ENCODE measurements at regions not wholly inside any gene's neighbourhood (a gene's known extent, or its start where the extent isn't known, plus 50 kb on each side); places are given as distances from the start of the nearest gene placed in this dataset.
"Not testable (repeated sequence)": the region's sequence is repeated elsewhere in the genome, so short reads cannot be mapped to it uniquely, and the experiment has no call there.

GRCh38 chr11:96744697-96745096, 354.9 kb downstream of the JRKL start:
- ATAC-seq (no peak), DNase-seq (no peak)
- Histone ChIP-seq H3K27ac (no peak overlapping the region), H3K36me3 (no peaks in the 10 kb centered on the region), H3K4me3 (no peak overlapping the region), H3K4me1 (peaks cover 6% of the 10 kb centered on the region), H3K9me3 (no peaks in the 10 kb centered on the region), H3K27me3 (no peaks in the 10 kb centered on the region)
- no peak for TF ChIP-seq CTCF (IDR thresholded peaks at IDR 0.05)
- intact Hi-C loops (cut with DNase I), result no loop called here

- no peaks in the 10 kb centered on the region for H3K36me3 ChIP-seq
- no peak overlapping the region for H3K4me3 ChIP-seq
- no peaks in the 10 kb centered on the region for H3K27me3 ChIP-seq
- ATAC-seq (no peak), DNase-seq (no peak)
- no peaks in the 10 kb centered on the region for H3K9me3 ChIP-seq
- TF ChIP-seq CTCF (IDR thresholded peaks at IDR 0.05), result no peak
- intact Hi-C loops (cut with DNase I), result no loop called here
- peaks cover 6% of the 10 kb centered on the region for H3K4me1 ChIP-seq
- H3K27ac ChIP-seq, result no peak overlapping the region
Measured at GRCh38 chr11:96748639-96749370, 359.0 kb downstream of the JRKL start.

- H3K4me1 ChIP-seq; H3K9me3 ChIP-seq; H3K4me3 ChIP-seq; H3K27me3 ChIP-seq; DNase-seq; ATAC-seq; intact Hi-C loops (cut with DNase I); H3K36me3 ChIP-seq; H3K27ac ChIP-seq: not testable (repeated sequence)
Measured at GRCh38 chr11:96751807-96752206, 362.0 kb downstream of the JRKL start.

- no peak for TF ChIP-seq CTCF (IDR thresholded peaks at IDR 0.05)
- Histone ChIP-seq H3K4me1 (peaks cover 6% of the 10 kb centered on the region), H3K36me3 (no peaks in the 10 kb centered on the region), H3K27ac (no peak overlapping the region), H3K4me3 (no peak overlapping the region), H3K27me3 (no peaks in the 10 kb centered on the region), H3K9me3 (no peaks in the 10 kb centered on the region)
- intact Hi-C loops (cut with DNase I), result no loop called here
- no peak for DNase-seq
- ATAC-seq, result no peak
Measured at GRCh38 chr11:96752221-96752620, 362.4 kb downstream of the JRKL start.

GRCh38 chr11:96753997-96754396, 364.2 kb downstream of the JRKL start:
- TF ChIP-seq CTCF (IDR thresholded peaks at IDR 0.05), result no peak
- Histone ChIP-seq H3K4me1 (peaks cover 6% of the 10 kb centered on the region), H3K27ac (no peak overlapping the region), H3K4me3 (no peak overlapping the region), H3K36me3 (no peaks in the 10 kb centered on the region), H3K9me3 (no peaks in the 10 kb centered on the region), H3K27me3 (no peaks in the 10 kb centered on the region)
- no peak for DNase-seq
- no peak for ATAC-seq
- intact Hi-C loops (cut with DNase I), result no loop called here

- Histone ChIP-seq H3K27me3 (no peaks in the 10 kb centered on the region), H3K4me1 (no peaks in the 10 kb centered on the region), H3K9me3 (no peaks in the 10 kb centered on the region), H3K4me3 (no peak overlapping the region), H3K36me3 (no peaks in the 10 kb centered on the region), H3K27ac (no peak overlapping the region)
- intact Hi-C loops (cut with DNase I), result no loop called here
- DNase-seq, result no peak
- no peak for ATAC-seq
- no peak for TF ChIP-seq CTCF (IDR thresholded peaks at IDR 0.05)
Measured at GRCh38 chr11:96755209-96755608, 365.4 kb downstream of the JRKL start.

Data from upper lobe of right lung (tissue), 1 donor.